H1 (cell line): ENCODE measurements at regions not wholly inside any gene's neighbourhood (a gene's known extent, or its start where the extent isn't known, plus 50 kb on each side); places are given as distances from the start of the nearest gene placed in this dataset.

Experiments
- ATF2 ChIP-seq: IDR thresholded peaks from 2 replicates; pipeline ENCODE4 v1.6.1; 2012; ENCODE audit warnings: low read length, inconsistent platforms
- BACH1 ChIP-seq: IDR thresholded peaks from 2 replicates; pipeline ENCODE4 v1.6.1; 2012; ENCODE audit warnings: low read length, improper control_type of control experiment
- KDM4A ChIP-seq: IDR thresholded peaks from one replicate; pipeline ENCODE4 v1.7.1; 2012; ENCODE audit warnings: low read depth, mild to moderate bottlenecking, moderate library complexity, low read length, inconsistent platforms; ENCODE audit not compliant: severe bottlenecking

- TF ChIP-seq KDM4A (no peak), BACH1 (no peak), ATF2 (no peak)
Measured at GRCh38 chr1:30812076-30812475, 54.5 kb upstream of the LAPTM5 start (continued).
